Stimulated activated CD4-positive, alpha-beta T cell treated with anti-CD3 and anti-CD28 coated beads, Interleukin-12 subunit alpha, Interleukin-12 subunit beta, amount 100 ng/mL, for 48 hours (primary cell): ENCODE measurements at regions not wholly inside any gene's neighbourhood (a gene's known extent, or its start where the extent isn't known, plus 50 kb on each side); places are given as distances from the start of the nearest gene placed in this dataset.
A peak's percentile ranks its signal among the peaks of the same experiment; 100 is the strongest.
"Not testable (repeated sequence)": the region's sequence is repeated elsewhere in the genome, so short reads cannot be mapped to it uniquely, and the experiment has no call there.

Experiments
- DNase-seq, 3 donors: peaks; one replicate each; pipeline ENCODE4 v3.0.0-alpha.2; 2020; ENCODE audit warnings: low read depth in 2 of 3, low spot score in 1 of 3

DNA sequence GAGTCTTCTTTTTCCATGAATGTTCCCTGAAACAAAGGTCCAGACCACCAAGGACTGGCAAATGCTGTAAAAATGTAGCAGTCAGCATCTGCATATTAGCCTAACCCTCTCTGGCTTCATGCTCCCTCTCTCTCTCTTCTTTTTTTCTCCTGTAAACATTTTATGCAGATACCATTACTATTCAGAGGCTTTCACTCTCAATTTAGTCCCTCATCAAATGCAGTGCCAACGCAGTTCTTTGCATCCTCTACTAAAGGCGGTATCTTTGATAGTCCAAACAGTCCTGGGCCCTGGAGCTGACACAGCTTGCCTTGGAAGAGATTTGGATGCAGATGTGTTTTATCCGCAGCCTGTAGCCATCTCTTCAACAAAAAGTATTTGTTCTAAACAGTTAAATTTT is 167.1 kb upstream of the MMS22L start:
- no peak for DNase-seq

- DNase-seq: no peak
These were observed 173.1 kb upstream of the MMS22L start for GRCh38 chr6:97456070-97456469.

GRCh38 chr6:97459535-97459934 is 176.5 kb upstream of the MMS22L start:
- DNase-seq: no peak

- no peak for DNase-seq
These were observed 177.0 kb upstream of the MMS22L start for GRCh38 chr6:97459986-97460385.

DNA sequence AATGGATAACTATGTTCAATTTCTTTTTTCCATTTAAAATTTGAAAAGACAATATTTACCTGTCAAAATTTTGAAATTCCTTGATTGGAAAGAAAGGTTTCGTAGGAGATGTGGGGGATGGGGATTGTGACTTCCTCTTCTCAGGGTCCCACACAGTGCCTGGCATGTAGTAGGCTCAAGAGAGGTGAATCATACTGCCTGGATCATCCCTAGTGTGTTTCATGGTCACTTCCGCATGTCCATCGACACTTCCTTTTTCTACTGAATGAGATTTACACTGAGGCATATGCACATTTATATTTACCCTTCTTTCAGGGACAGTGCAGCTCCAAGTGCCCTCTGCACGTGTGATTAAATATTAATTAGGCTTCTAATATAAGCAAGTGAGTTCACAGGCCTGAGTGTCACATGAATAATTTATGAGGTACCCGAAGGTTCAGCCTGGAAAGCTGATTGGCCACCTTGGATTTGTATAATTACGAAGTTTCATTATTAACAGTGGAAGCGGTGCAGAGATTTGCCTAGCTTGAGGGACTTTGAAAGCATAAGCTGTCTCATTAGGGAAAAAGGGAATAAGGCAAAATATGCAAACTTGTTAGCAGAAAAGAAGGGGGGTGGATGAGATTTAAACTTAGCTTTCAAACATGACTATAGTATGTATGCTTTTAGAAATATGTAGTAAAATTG is 177.5 kb upstream of the MMS22L start:
- no peak for DNase-seq

- DNase-seq: no peak
These were observed 178.2 kb upstream of the MMS22L start for GRCh38 chr6:97461218-97461617.

DNA sequence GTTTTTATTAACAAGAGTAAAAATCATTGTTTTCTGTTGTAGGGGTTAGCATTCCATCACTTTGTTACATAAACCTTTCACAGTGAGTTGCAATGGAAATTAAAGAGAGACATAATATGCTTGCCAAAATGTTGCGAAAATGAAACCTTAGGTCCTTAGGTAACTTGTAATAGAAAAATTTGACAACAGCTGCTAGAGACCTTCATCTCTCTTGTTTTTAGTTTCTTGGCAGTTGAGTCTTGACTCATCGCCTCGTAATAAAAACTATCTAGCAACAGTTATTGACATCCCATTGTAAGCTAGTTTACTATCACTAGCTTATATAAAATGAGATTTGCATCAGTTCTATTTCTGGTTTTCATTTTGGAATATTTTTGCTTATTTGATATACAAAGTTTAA is 179.0 kb upstream of the MMS22L start:
- DNase-seq: no peak

DNA sequence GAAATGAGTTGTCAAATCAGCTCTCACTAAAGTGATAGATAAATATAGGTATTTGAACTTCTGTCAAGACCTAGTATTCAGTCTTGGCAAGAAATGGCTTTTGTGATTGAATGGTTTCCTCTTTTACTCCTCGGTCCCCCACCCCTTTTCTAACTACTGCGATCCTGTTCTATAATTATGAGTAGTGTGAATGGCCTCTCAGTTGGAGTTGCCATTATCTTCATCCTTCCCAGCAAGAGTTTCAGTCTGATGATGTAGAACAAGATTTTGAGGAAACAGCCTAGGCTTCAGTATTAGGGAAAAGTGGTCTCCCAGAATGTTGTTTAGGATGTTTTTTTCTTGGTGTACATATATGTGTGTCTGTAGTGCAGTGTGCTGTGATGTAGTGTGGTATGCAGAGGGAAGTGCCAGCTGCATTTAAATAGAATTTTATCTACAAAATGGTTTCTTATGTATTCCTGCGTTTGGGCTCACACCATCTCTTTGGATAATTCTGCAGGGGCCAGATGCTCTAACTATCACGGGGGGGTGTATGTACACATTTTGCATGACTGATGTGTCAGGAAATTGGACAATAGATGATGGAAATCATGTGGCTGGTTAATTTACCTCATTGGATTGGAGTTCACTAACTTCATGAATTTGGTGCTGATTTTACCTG is 180.1 kb upstream of the MMS22L start:
- no peak for DNase-seq

- DNase-seq: no peak
These were observed 183.0 kb upstream of the MMS22L start for GRCh38 chr6:97465877-97466561.

DNA sequence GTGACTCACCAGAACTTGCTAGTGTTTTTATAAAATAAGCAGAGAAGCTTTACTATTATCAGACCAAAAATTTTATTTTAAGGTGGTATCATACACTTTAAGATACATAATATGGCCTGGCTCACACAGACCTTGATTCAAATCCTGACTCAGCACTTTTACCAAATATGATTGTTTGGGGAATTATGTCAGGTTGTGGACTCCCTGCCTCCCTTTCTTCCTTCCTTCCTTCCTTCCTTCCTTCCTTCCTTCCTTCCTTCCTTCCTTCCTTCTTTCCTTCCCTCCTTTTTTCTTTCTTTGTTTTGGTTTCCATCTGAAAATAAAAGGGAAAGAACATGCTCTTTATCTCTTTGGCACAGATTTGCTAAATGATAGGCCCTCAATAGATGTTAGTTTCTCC is 186.0 kb upstream of the MMS22L start:
- DNase-seq: no peak

DNA sequence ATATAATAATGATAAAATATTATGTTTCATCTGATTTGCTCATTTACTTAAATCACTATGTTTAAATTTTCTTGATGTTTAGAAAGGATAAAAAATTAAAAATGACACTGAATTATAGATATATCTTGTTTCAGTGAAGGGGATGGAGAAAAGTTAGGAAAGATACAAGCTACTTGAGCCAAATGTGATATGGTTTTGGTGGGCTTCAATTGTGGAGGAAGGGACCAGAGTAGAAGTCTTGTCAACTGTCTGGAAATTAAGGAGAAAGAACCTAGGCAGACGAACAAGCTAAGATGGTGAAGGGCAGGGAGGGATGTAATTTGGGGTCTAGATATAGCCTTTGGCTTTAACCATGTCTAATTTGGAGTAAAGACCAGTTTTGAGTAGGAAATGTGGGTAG is 186.4 kb upstream of the MMS22L start:
- DNase-seq: no peak

GRCh38 chr6:97470322-97470721 is 187.3 kb upstream of the MMS22L start:
- DNase-seq: no peak

DNA sequence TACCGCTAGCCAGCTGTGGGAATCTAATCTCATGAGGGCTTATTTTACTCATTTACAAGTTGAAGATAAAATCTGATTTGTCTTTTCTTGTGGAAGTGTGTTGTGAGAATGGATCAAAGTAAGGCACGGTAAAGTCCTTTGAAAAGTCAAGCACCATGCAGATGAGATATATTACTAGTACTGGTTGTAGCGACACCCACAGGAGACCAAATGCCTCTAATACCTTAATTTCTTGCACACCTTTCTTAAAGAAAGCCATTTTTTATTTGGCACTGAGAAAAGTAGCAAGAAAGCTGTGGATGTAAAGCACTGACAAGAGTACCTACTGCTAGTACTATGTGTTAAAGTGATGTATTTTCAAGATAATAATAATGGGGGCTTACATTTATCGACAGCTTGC is 191.0 kb upstream of the MMS22L start:
- no peak for DNase-seq

- peak; percentile 25 to 50 (median 42) for DNase-seq
These were observed 214.8 kb upstream of the MMS22L start for GRCh38 chr6:97497713-97498331.

GRCh38 chr6:97501853-97502252 is 218.8 kb upstream of the MMS22L start:
- DNase-seq: no peak

DNA sequence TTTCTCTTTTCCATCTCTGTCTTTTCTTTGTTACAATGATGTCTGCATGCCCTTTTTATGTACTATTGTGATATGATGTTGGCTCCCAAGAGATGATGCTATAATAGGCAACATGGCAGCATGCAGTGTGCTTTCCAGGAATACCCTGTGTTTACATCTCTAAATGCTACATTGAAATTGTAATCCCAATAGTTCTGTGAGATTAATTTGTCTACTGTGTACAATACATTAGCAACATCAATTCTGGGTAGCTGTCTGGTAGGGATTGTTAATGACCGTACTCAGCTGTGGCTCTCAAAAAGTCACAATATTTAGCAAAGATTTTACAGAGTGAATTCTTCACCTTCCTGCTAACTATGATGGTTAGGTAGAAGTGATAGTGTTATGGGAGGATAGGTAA is 225.6 kb upstream of the MMS22L start:
- no peak for DNase-seq

- not testable (repeated sequence) for DNase-seq
These were observed 230.2 kb upstream of the MMS22L start for GRCh38 chr6:97513260-97513659.

DNA sequence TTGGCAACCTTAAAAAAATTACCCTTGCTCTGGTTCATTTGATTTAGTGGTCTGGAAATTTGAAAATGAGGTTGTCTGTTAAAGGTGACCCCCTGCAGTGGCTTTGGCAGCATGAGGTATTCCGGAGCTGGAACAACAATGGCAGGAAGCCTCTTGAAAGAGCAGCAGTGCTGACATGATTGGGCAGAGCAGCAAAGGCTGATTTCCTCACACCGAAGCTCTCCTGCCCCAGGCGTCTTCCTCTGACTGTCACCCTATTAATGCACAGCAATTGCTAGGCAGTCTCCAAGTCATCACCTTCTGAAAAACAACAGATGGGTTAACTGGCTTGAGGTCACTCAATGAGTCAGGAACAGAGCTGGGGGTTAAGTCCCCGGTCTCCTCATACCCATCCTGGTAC is 241.8 kb upstream of the MMS22L start:
- DNase-seq: no peak

DNA sequence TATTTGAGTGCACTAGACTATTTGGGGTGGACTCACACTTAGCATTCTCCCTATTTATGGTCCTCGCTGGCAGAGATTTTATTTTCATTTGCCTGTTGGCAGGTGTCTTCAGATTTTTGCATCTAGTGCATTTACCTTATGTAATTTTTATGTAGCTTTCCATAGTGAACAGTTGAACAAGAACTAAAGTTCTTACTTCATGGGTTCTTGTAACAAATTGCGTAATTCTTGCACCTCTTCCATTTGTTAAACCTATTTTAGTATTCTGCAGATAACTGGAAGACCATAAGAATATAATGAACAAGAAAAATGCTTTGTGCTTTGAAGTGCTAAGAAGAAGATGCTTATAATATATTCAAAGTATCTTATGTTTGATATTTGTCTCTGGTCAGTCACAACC is 252.8 kb upstream of the MMS22L start:
- DNase-seq: no peak

GRCh38 chr6:97548354-97548753 is 265.3 kb upstream of the MMS22L start:
- no peak for DNase-seq

GRCh38 chr6:97557355-97557754 is 274.3 kb upstream of the MMS22L start:
- no peak for DNase-seq

DNA sequence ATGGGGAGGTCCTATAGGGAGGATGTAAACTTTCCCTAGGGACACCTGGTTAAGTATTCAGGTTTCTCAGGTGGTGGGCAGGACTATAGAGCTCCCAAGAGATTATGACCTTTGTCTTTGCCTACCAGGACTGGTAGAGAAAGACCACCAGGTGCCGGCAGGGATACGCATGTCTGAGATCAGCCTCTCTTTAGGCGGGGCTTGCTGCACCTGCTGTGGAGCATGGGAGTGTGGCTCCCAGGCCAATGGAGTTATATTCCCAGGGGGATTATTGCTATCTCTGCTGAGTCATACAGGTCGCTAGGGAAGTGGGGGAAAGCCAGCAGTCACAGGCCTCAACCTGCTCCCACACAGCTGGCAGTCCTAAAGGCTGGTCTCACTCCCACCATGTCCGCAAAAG is 280.5 kb upstream of the MMS22L start:
- DNase-seq: no peak
